ENCODE measurements at regions not wholly inside any gene's neighbourhood (a gene's known extent, or its start where the extent isn't known, plus 50 kb on each side); places are given as distances from the start of the nearest gene placed in this dataset.

GRCh38 chr1:2905356-2905755, 103.9 kb upstream of the TTC34 start:
- no peak for TF ChIP-seq CTCF (IDR thresholded peaks at IDR 0.05)
- H3K27ac ChIP-seq, result no peak overlapping the region
- intact Hi-C loops (cut with DNase I), result no loop called here
- H3K36me3 ChIP-seq, result no peaks in the 10 kb centered on the region
- no peaks in the 10 kb centered on the region for H3K4me1 ChIP-seq
- DNase-seq, result no peak
- no peaks in the 10 kb centered on the region for H3K9me3 ChIP-seq
- H3K27me3 ChIP-seq, result no peaks in the 10 kb centered on the region
- no peak overlapping the region for H3K9ac ChIP-seq (ENCODE audit: low read depth in 2 of 2, low read length in 2 of 2)
- H3K4me3 ChIP-seq, result no peak overlapping the region

- no peak for TF ChIP-seq CTCF (IDR thresholded peaks at IDR 0.05)
- Histone ChIP-seq H3K9ac (ENCODE audit: low read depth in 2 of 2, low read length in 2 of 2) (no peak overlapping the region), H3K27me3 (no peaks in the 10 kb centered on the region), H3K9me3 (no peaks in the 10 kb centered on the region), H3K27ac (no peak overlapping the region), H3K36me3 (no peaks in the 10 kb centered on the region), H3K4me3 (no peak overlapping the region), H3K4me1 (no peaks in the 10 kb centered on the region)
- intact Hi-C loops (cut with DNase I), result no loop called here
- DNase-seq, result no peak
Measured at GRCh38 chr1:2906085-2906484, 104.6 kb upstream of the TTC34 start.

DNA sequence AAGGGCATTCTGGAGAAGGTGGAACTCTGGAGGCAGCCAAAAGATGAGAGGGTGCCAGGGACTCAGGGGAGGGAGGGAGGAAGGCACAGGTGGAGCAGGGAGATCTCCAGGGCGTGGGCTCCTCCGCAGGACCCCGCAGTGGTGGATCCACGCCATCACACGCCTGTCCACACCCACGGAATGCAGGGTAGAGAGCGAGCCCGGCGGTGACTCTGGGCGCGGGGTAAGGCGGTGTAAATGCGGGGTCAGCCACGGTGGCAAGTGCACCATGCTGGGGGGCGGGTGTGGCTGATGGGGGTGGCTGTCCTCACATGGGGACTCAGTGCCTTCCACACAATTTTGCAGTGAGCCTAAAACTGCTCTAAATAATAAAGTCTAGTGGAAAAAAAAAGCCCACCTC, 105.1 kb upstream of the TTC34 start:
- DNase-seq, result no peak
- no peaks in the 10 kb centered on the region for H3K9me3 ChIP-seq
- H3K4me3 ChIP-seq, result no peak overlapping the region
- no peaks in the 10 kb centered on the region for H3K27me3 ChIP-seq
- intact Hi-C loops (cut with DNase I), result no loop called here
- no peak overlapping the region for H3K27ac ChIP-seq
- no peak overlapping the region for H3K9ac ChIP-seq (ENCODE audit: low read depth in 2 of 2, low read length in 2 of 2)
- H3K36me3 ChIP-seq, result no peaks in the 10 kb centered on the region
- H3K4me1 ChIP-seq, result no peaks in the 10 kb centered on the region
- TF ChIP-seq CTCF (IDR thresholded peaks at IDR 0.05), result no peak

GRCh38 chr1:2907051-2907450, 105.6 kb upstream of the TTC34 start:
- TF ChIP-seq CTCF (IDR thresholded peaks at IDR 0.05), result no peak
- intact Hi-C loops (cut with DNase I), result no loop called here
- no peaks in the 10 kb centered on the region for H3K4me1 ChIP-seq
- H3K9ac ChIP-seq (ENCODE audit: low read depth in 2 of 2, low read length in 2 of 2), result no peak overlapping the region
- H3K27me3 ChIP-seq, result no peaks in the 10 kb centered on the region
- H3K36me3 ChIP-seq, result no peaks in the 10 kb centered on the region
- H3K27ac ChIP-seq, result no peak overlapping the region
- no peak overlapping the region for H3K4me3 ChIP-seq
- DNase-seq, result no peak
- no peaks in the 10 kb centered on the region for H3K9me3 ChIP-seq

GRCh38 chr1:2908081-2908480, 106.6 kb upstream of the TTC34 start:
- no peak overlapping the region for H3K9ac ChIP-seq (ENCODE audit: low read depth in 2 of 2, low read length in 2 of 2)
- H3K9me3 ChIP-seq, result no peaks in the 10 kb centered on the region
- TF ChIP-seq CTCF (IDR thresholded peaks at IDR 0.05), result no peak
- no peak overlapping the region for H3K4me3 ChIP-seq
- intact Hi-C loops (cut with DNase I), result no loop called here
- no peaks in the 10 kb centered on the region for H3K36me3 ChIP-seq
- H3K27me3 ChIP-seq, result no peaks in the 10 kb centered on the region
- DNase-seq, result no peak
- no peak overlapping the region for H3K27ac ChIP-seq
- H3K4me1 ChIP-seq, result no peaks in the 10 kb centered on the region

GRCh38 chr1:2908561-2908960, 107.1 kb upstream of the TTC34 start:
- H3K27ac ChIP-seq, result no peak overlapping the region
- no peak overlapping the region for H3K9ac ChIP-seq (ENCODE audit: low read depth in 2 of 2, low read length in 2 of 2)
- H3K4me1 ChIP-seq, result no peaks in the 10 kb centered on the region
- no peak for TF ChIP-seq CTCF (IDR thresholded peaks at IDR 0.05)
- no peak for DNase-seq
- no peak overlapping the region for H3K4me3 ChIP-seq
- intact Hi-C loops (cut with DNase I), result no loop called here
- H3K9me3 ChIP-seq, result no peaks in the 10 kb centered on the region
- no peaks in the 10 kb centered on the region for H3K36me3 ChIP-seq
- no peaks in the 10 kb centered on the region for H3K27me3 ChIP-seq

Data from colonic mucosa (tissue), 4 donors.